ENCODE measurements at regions not wholly inside any gene's neighbourhood (a gene's known extent, or its start where the extent isn't known, plus 50 kb on each side); places are given as distances from the start of the nearest gene placed in this dataset.

DNA sequence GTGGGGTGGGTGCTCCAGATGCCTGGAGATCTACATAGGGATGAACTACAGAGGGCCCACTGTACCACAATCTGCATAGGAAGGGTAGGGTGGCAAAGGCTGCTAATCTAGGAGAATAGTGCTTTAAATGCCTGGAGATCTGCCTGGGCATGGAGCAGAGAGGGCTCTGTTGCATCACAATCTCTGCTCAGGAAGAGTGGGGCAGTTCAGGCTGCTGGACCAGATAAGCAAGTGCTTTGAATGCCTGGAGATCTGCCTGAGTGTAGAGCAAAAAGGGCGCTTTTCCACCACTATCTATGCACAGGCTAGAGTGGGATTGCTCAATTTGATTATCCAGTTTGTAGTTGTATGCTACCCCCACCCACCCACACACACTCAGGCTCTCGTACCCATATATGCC is 886.3 kb upstream of the SEL1L start (continued):
- TF ChIP-seq, protein P1, sequence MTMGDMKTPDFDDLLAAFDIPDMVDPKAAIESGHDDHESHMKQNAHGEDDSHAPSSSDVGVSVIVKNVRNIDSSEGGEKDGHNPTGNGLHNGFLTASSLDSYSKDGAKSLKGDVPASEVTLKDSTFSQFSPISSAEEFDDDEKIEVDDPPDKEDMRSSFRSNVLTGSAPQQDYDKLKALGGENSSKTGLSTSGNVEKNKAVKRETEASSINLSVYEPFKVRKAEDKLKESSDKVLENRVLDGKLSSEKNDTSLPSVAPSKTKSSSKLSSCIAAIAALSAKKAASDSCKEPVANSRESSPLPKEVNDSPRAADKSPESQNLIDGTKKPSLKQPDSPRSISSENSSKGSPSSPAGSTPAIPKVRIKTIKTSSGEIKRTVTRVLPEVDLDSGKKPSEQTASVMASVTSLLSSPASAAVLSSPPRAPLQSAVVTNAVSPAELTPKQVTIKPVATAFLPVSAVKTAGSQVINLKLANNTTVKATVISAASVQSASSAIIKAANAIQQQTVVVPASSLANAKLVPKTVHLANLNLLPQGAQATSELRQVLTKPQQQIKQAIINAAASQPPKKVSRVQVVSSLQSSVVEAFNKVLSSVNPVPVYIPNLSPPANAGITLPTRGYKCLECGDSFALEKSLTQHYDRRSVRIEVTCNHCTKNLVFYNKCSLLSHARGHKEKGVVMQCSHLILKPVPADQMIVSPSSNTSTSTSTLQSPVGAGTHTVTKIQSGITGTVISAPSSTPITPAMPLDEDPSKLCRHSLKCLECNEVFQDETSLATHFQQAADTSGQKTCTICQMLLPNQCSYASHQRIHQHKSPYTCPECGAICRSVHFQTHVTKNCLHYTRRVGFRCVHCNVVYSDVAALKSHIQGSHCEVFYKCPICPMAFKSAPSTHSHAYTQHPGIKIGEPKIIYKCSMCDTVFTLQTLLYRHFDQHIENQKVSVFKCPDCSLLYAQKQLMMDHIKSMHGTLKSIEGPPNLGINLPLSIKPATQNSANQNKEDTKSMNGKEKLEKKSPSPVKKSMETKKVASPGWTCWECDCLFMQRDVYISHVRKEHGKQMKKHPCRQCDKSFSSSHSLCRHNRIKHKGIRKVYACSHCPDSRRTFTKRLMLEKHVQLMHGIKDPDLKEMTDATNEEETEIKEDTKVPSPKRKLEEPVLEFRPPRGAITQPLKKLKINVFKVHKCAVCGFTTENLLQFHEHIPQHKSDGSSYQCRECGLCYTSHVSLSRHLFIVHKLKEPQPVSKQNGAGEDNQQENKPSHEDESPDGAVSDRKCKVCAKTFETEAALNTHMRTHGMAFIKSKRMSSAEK (CRISPR knock-in tag; IDR thresholded peaks at IDR 0.05; ENCODE audit: borderline replicate concordance) = no peak
- TF ChIP-seq JAZF1 (CRISPR knock-in tag; IDR thresholded peaks at IDR 0.05) (no peak), CREB1 (CRISPR knock-in tag; IDR thresholded peaks at IDR 0.05) (no peak), JUN (CRISPR knock-in tag; IDR thresholded peaks at IDR 0.05) (no peak), ZBTB21 (CRISPR knock-in tag; IDR thresholded peaks at IDR 0.05; ENCODE audit: borderline replicate concordance) (no peak), GTF2I (CRISPR knock-in tag; conservative IDR thresholded peaks at IDR 0.05) (no peak)
- TF ChIP-seq, protein P2, sequence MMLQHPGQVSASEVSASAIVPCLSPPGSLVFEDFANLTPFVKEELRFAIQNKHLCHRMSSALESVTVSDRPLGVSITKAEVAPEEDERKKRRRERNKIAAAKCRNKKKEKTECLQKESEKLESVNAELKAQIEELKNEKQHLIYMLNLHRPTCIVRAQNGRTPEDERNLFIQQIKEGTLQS (CRISPR knock-in tag; conservative IDR thresholded peaks at IDR 0.05) = no peak

DNA sequence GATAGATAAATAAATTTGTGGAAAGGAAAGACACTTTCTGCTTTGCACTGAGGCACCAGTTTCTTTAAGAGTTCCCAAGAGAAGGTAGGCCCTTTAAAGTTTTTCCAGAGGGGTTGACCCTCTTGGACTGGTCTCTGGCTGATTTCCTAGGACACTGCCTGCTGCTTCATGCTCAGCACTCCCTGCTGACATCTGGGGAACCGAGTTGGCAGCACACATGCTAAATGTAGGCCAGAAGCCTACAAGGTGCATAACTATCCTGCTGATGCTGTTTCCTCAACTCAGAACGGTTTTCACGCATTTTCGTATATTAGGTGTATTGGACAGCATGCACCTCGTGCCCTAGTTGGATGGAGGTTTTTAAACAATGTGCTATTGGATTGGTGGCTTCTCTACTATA is 887.2 kb upstream of the SEL1L start:
- peaks cover 29% of the 10 kb centered on the region for H3K27me3 Mint-ChIP-seq (ENCODE audit: low read depth)
- ATAC-seq = no peak
- TF ChIP-seq CREB1 (CRISPR knock-in tag; IDR thresholded peaks at IDR 0.05) = no peak
- TF ChIP-seq, protein P3, sequence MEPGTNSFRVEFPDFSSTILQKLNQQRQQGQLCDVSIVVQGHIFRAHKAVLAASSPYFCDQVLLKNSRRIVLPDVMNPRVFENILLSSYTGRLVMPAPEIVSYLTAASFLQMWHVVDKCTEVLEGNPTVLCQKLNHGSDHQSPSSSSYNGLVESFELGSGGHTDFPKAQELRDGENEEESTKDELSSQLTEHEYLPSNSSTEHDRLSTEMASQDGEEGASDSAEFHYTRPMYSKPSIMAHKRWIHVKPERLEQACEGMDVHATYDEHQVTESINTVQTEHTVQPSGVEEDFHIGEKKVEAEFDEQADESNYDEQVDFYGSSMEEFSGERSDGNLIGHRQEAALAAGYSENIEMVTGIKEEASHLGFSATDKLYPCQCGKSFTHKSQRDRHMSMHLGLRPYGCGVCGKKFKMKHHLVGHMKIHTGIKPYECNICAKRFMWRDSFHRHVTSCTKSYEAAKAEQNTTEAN (CRISPR knock-in tag; IDR thresholded peaks at IDR 0.05) = no peak
- TF ChIP-seq, protein P4, sequence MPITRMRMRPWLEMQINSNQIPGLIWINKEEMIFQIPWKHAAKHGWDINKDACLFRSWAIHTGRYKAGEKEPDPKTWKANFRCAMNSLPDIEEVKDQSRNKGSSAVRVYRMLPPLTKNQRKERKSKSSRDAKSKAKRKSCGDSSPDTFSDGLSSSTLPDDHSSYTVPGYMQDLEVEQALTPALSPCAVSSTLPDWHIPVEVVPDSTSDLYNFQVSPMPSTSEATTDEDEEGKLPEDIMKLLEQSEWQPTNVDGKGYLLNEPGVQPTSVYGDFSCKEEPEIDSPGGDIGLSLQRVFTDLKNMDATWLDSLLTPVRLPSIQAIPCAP (CRISPR knock-in tag; IDR thresholded peaks at IDR 0.05) = no peak
- POLR2A ChIA-PET = no interaction called here
- peaks cover 22% of the 10 kb centered on the region for H3K9me3 Mint-ChIP-seq
- no peak overlapping the region for H3K4me3 Mint-ChIP-seq
- CTCF ChIA-PET = no interaction called here
- H3K36me3 Mint-ChIP-seq = peaks cover 8% of the 10 kb centered on the region
- no peak for DNase-seq (ENCODE audit: low spot score)
- H3K27ac Mint-ChIP-seq = no peak overlapping the region
- H3K4me1 Mint-ChIP-seq = peaks cover 14% of the 10 kb centered on the region

DNA sequence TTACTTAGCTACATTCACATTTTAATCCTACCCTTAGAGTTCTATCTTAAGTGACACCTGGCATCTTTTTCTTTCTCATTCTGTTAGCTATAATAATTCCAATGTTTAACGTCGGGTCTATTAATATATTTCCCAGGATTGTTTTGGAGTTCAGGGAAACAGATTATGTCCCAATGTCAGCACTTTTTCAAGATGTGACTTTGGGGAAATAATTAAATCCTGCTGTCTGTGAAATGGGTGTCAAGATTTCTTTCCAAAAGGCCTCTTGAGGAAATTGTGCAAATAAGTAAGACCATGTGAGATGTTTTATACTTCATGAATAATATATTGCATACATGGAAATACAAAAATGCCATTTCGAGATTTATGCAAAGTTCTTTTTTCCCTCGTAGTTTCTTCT is 887.6 kb upstream of the SEL1L start:
- peaks cover 14% of the 10 kb centered on the region for H3K4me1 Mint-ChIP-seq
- no peak for ATAC-seq
- ChIA-PET POLR2A (no interaction called here), CTCF (interaction anchor here (0.7 kb wide), 1 partner anchor 193 kb away, joined by 3 read pairs; no protein-coding TSS in a partner anchor)
- H3K4me3 Mint-ChIP-seq = no peak overlapping the region
- no peak for DNase-seq (ENCODE audit: low spot score)
- H3K27me3 Mint-ChIP-seq (ENCODE audit: low read depth) = peaks cover 29% of the 10 kb centered on the region
- peaks cover 8% of the 10 kb centered on the region for H3K36me3 Mint-ChIP-seq
- H3K9me3 Mint-ChIP-seq = peaks cover 22% of the 10 kb centered on the region
- no peak overlapping the region for H3K27ac Mint-ChIP-seq
- TF ChIP-seq NR2C2 (CRISPR knock-in tag; IDR thresholded peaks at IDR 0.05) (no peak), RELA (CRISPR knock-in tag; IDR thresholded peaks at IDR 0.05; ENCODE audit: borderline replicate concordance) (no peak), ZNF232 (CRISPR knock-in tag; IDR thresholded peaks at IDR 0.05) (no peak), TEAD4 (CRISPR knock-in tag; IDR thresholded peaks at IDR 0.05) (no peak), GABPB1 (CRISPR knock-in tag; IDR thresholded peaks at IDR 0.05) (no peak), HMGA2 (CRISPR knock-in tag; IDR thresholded peaks at IDR 0.05) (no peak), NFATC4 (CRISPR knock-in tag; IDR thresholded peaks at IDR 0.05) (no peak), RORB (CRISPR knock-in tag; IDR thresholded peaks at IDR 0.05) (no peak), NR1H2 (CRISPR knock-in tag; IDR thresholded peaks at IDR 0.05) (no peak), SMAD4 (CRISPR knock-in tag; IDR thresholded peaks at IDR 0.05) (no peak), JAZF1 (CRISPR knock-in tag; IDR thresholded peaks at IDR 0.05) (no peak), SOX15 (CRISPR knock-in tag; IDR thresholded peaks at IDR 0.05) (no peak), NFE2L1 (CRISPR knock-in tag; IDR thresholded peaks at IDR 0.05) (no peak)
- TF ChIP-seq, protein P5, sequence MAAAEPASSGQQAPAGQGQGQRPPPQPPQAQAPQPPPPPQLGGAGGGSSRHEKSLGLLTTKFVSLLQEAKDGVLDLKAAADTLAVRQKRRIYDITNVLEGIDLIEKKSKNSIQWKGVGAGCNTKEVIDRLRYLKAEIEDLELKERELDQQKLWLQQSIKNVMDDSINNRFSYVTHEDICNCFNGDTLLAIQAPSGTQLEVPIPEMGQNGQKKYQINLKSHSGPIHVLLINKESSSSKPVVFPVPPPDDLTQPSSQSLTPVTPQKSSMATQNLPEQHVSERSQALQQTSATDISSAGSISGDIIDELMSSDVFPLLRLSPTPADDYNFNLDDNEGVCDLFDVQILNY (CRISPR knock-in tag; IDR thresholded peaks at IDR 0.05) = no peak
- TF ChIP-seq, protein P6, sequence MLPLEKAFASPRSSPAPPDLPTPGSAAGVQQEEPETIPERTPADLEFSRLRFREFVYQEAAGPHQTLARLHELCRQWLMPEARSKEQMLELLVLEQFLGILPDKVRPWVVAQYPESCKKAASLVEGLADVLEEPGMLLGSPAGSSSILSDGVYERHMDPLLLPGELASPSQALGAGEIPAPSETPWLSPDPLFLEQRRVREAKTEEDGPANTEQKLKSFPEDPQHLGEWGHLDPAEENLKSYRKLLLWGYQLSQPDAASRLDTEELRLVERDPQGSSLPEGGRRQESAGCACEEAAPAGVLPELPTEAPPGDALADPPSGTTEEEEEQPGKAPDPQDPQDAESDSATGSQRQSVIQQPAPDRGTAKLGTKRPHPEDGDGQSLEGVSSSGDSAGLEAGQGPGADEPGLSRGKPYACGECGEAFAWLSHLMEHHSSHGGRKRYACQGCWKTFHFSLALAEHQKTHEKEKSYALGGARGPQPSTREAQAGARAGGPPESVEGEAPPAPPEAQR (CRISPR knock-in tag; IDR thresholded peaks at IDR 0.05) = no peak
- TF ChIP-seq, protein P7, sequence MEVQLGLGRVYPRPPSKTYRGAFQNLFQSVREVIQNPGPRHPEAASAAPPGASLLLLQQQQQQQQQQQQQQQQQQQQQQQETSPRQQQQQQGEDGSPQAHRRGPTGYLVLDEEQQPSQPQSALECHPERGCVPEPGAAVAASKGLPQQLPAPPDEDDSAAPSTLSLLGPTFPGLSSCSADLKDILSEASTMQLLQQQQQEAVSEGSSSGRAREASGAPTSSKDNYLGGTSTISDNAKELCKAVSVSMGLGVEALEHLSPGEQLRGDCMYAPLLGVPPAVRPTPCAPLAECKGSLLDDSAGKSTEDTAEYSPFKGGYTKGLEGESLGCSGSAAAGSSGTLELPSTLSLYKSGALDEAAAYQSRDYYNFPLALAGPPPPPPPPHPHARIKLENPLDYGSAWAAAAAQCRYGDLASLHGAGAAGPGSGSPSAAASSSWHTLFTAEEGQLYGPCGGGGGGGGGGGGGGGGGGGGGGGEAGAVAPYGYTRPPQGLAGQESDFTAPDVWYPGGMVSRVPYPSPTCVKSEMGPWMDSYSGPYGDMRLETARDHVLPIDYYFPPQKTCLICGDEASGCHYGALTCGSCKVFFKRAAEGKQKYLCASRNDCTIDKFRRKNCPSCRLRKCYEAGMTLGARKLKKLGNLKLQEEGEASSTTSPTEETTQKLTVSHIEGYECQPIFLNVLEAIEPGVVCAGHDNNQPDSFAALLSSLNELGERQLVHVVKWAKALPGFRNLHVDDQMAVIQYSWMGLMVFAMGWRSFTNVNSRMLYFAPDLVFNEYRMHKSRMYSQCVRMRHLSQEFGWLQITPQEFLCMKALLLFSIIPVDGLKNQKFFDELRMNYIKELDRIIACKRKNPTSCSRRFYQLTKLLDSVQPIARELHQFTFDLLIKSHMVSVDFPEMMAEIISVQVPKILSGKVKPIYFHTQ (CRISPR knock-in tag; IDR thresholded peaks at IDR 0.05) = no peak

Data from WTC11 (cell line).